IMR-90 (cell line): ENCODE measurements at regions not wholly inside any gene's neighbourhood (a gene's known extent, or its start where the extent isn't known, plus 50 kb on each side); places are given as distances from the start of the nearest gene placed in this dataset.

Experiments used
- ATAC-seq: fragments of 200-7000 bp; cut with Tn5 transposase; 2 replicates; pipeline ENCODE4 v1.9.1; 2020; ENCODE audit warnings: low read depth, mild to moderate bottlenecking, moderate library complexity
- BruUV-seq: library from RNA; stranded (reverse); fragments of 400-500 nt; replicated peaks from 2 replicates; lab custom pipeline; 2021; lab: Mats Ljungman, UMichigan
- CTCF ChIA-PET: fragments of 300-600 bp; formaldehyde crosslinking; extraction: SDS; loops from one replicate; lab custom pipeline; 2021; ENCODE audit warnings: antibody characterized with exemption; lab: Yijun Ruan, JAX
- POLR2A ChIA-PET: fragments of 300-600 bp; sonication (Branson Sonifier 250); formaldehyde crosslinking; loops from one replicate; lab custom pipeline; 2022; ENCODE audit warnings: antibody characterized with exemption; ENCODE audit not compliant: unreplicated experiment; lab: Charles Lee
- DNase-seq: peaks from one replicate; pipeline ENCODE4 v3.0.0; 2013
- H2AFZ ChIP-seq: replicated peaks from 2 replicates; pipeline ENCODE3; 2013; ENCODE audit warnings: low read length, mild to moderate bottlenecking; ENCODE audit not compliant: poor library complexity
- H2AK5ac ChIP-seq: 2 replicates; pipeline ENCODE4 v1.6.1; 2013; ENCODE audit warnings: low read depth, low read length, inconsistent platforms
- H2AK9ac ChIP-seq: replicated peaks from 2 replicates; pipeline ENCODE3; 2013; ENCODE audit warnings: mild to moderate bottlenecking, low read depth, low read length, moderate library complexity; ENCODE audit not compliant: poor library complexity
- H2BK120ac ChIP-seq: 2 replicates; pipeline ENCODE4 v1.6.1; 2013; ENCODE audit warnings: low read depth, low read length, inconsistent platforms
- H2BK15ac ChIP-seq: 3 replicates; pipeline ENCODE4 v1.6.1; 2013; ENCODE audit warnings: low read depth, low read length, inconsistent platforms
- H2BK20ac ChIP-seq: 2 replicates; pipeline ENCODE4 v1.6.1; 2013; ENCODE audit warnings: low read depth, mild to moderate bottlenecking, inconsistent platforms, low read length, moderate library complexity
- H2BK5ac ChIP-seq: 2 replicates; pipeline ENCODE4 v1.6.1; 2013; ENCODE audit warnings: mild to moderate bottlenecking, low read depth, low read length, inconsistent platforms; ENCODE audit not compliant: poor library complexity, severe bottlenecking
- H3K14ac ChIP-seq: replicated peaks from 2 replicates; pipeline ENCODE4 v1.6.1; 2013; ENCODE audit warnings: low read depth, low read length, inconsistent platforms
- H3K18ac ChIP-seq: 2 replicates; pipeline ENCODE4 v1.6.1; 2013; ENCODE audit warnings: low read depth, low read length, control low read depth
- H3K23ac ChIP-seq: 2 replicates; pipeline ENCODE4 v1.6.1; 2013; ENCODE audit warnings: low read depth, low read length, inconsistent platforms
- H3K27ac ChIP-seq: 2 replicates; pipeline ENCODE4 v1.5.1; 2013; ENCODE audit warnings: mild to moderate bottlenecking, control low read depth, low read length; ENCODE audit not compliant: insufficient read depth
- H3K27me3 ChIP-seq: 2 replicates; pipeline ENCODE4 v1.6.1; 2013; ENCODE audit warnings: low read length; ENCODE audit not compliant: control insufficient read depth, insufficient read depth
- H3K36me3 ChIP-seq: 2 replicates; pipeline ENCODE4 v1.6.1; 2013; ENCODE audit warnings: low read length, mixed read lengths; ENCODE audit not compliant: control insufficient read depth, insufficient read depth
- H3K4ac ChIP-seq: 2 replicates; pipeline ENCODE4 v1.6.1; 2013; ENCODE audit warnings: low read depth, low read length, inconsistent platforms
- H3K4me1 ChIP-seq: 2 replicates; pipeline ENCODE4 v1.6.1; 2013; ENCODE audit warnings: low read length, mixed read lengths; ENCODE audit not compliant: control insufficient read depth, insufficient read depth
- H3K4me2 ChIP-seq: 2 replicates; pipeline ENCODE4 v1.6.1; 2013; ENCODE audit warnings: low read depth, mild to moderate bottlenecking, control low read depth, low read length, moderate library complexity
- H3K4me3 ChIP-seq: 2 replicates; pipeline ENCODE4 v1.5.1; 2013; ENCODE audit warnings: low read depth, mild to moderate bottlenecking, control low read depth, low read length, moderate library complexity; ENCODE audit not compliant: insufficient read depth
- H3K56ac ChIP-seq: 2 replicates; pipeline ENCODE4 v1.6.1; 2013; ENCODE audit warnings: low read length, inconsistent platforms; ENCODE audit not compliant: insufficient read depth; ENCODE audit errors: extremely low read depth
- H3K79me1 ChIP-seq, 2 experiments: 2 replicates each; pipeline ENCODE4 v1.6.1; 2013; ENCODE audit warnings: low read length in 2 of 2, inconsistent platforms in 1 of 2, low read depth in 1 of 2
- H3K9ac ChIP-seq: 2 replicates; pipeline ENCODE4 v1.6.1; 2013; ENCODE audit warnings: low read depth, low read length, control low read depth
- H3K9me1 ChIP-seq: 2 replicates; pipeline ENCODE4 v1.6.1; 2013; ENCODE audit warnings: low read length, inconsistent platforms; ENCODE audit not compliant: insufficient read depth
- H3K9me3 ChIP-seq: 2 replicates; pipeline ENCODE4 v1.6.1; 2013; ENCODE audit warnings: low read length; ENCODE audit not compliant: control insufficient read depth, insufficient read depth
- H4K20me1 ChIP-seq: 2 replicates; pipeline ENCODE4 v1.6.1; 2013; ENCODE audit warnings: low read length, inconsistent platforms; ENCODE audit not compliant: insufficient read depth
- H4K5ac ChIP-seq: 2 replicates; pipeline ENCODE4 v1.6.1; 2013; ENCODE audit warnings: mild to moderate bottlenecking, low read depth, low read length, control low read depth
- H4K8ac ChIP-seq, 2 experiments: 2 replicates each; pipeline ENCODE4 v1.6.1; 2013; ENCODE audit warnings: low read depth in 2 of 2, low read length in 2 of 2, control low read depth in 1 of 2, inconsistent platforms in 1 of 2
- H4K91ac ChIP-seq: 2 replicates; pipeline ENCODE4 v1.6.1; 2013; ENCODE audit warnings: low read depth, low read length, inconsistent platforms; ENCODE audit not compliant: insufficient read depth
- BHLHE40 ChIP-seq: fragments of 150-350 bp; IDR thresholded peaks from 2 replicates; pipeline ENCODE4 v1.6.1; 2016; ENCODE audit warnings: mild to moderate bottlenecking, low read depth, low read length
- FOS ChIP-seq: fragments of 150-350 bp; IDR thresholded peaks from 2 replicates; pipeline ENCODE4 v1.6.1; 2016; ENCODE audit warnings: low read depth, low read length
- MAFK ChIP-seq: IDR thresholded peaks from 2 replicates; pipeline ENCODE4 v1.6.1; 2012; ENCODE audit warnings: low read depth, low read length, improper control_type of control experiment
- MAZ ChIP-seq: IDR thresholded peaks from 2 replicates; pipeline ENCODE4 v1.6.1; 2012; ENCODE audit warnings: low read depth, mild to moderate bottlenecking, low read length, improper control_type of control experiment, moderate library complexity, borderline replicate concordance
- MXI1 ChIP-seq: IDR thresholded peaks from 2 replicates; pipeline ENCODE4 v1.6.1; 2012; ENCODE audit warnings: low read depth, mild to moderate bottlenecking, low read length, moderate library complexity, borderline replicate concordance
- POLR2A ChIP-seq: IDR thresholded peaks from 2 replicates; pipeline ENCODE4 v1.6.1; 2012; ENCODE audit warnings: mild to moderate bottlenecking, low read depth, low read length
- WGBS, 2 experiments: methylation state at CpG; one replicate each; pipeline versions ENCODE4 v1.1.5 to v1.1.7; 2013; ENCODE audit warnings: missing lambda C conversion rate in 2 of 2; ENCODE audit not compliant: insufficient read length in 1 of 2; ENCODE audit errors: extremely low coverage in 2 of 2; 5-methylcytosine and 5-hydroxymethylcytosine counted together
- dilution Hi-C: fragments of 300-500 bp; cut with HindIII; formaldehyde crosslinking; loops from one replicate; pipeline ENCODE4 v1.14.3; 2018; ENCODE audit warnings: low sequenced_read_pairs; ENCODE audit not compliant: unreplicated experiment
- in situ Hi-C: fragments of 300-500 bp; cut with MboI; formaldehyde crosslinking; loops from 3 replicates; pipeline ENCODE4 v1.14.3; 2019; ENCODE audit warnings: low sequenced_read_pairs, inconsistent platforms, mixed read lengths
- intact Hi-C: fragments of 100-400 bp; cut with micrococcal nuclease; formaldehyde crosslinking; loops from 2 replicates; pipeline ENCODE4 v1.10.0; 2022
- TF ChIP-seq, protein P1 (sequence below): fragments of 150-350 bp; IDR thresholded peaks from 2 replicates; pipeline ENCODE4 v1.6.1; 2016; ENCODE audit warnings: low read depth, mild to moderate bottlenecking, low read length, moderate library complexity, borderline replicate concordance
- TF ChIP-seq, protein P2 (sequence below): fragments of 150-350 bp; IDR thresholded peaks from 2 replicates; pipeline ENCODE4 v1.6.1; 2017; ENCODE audit warnings: mild to moderate bottlenecking, antibody characterized with exemption, low read length, low read depth

DNA sequence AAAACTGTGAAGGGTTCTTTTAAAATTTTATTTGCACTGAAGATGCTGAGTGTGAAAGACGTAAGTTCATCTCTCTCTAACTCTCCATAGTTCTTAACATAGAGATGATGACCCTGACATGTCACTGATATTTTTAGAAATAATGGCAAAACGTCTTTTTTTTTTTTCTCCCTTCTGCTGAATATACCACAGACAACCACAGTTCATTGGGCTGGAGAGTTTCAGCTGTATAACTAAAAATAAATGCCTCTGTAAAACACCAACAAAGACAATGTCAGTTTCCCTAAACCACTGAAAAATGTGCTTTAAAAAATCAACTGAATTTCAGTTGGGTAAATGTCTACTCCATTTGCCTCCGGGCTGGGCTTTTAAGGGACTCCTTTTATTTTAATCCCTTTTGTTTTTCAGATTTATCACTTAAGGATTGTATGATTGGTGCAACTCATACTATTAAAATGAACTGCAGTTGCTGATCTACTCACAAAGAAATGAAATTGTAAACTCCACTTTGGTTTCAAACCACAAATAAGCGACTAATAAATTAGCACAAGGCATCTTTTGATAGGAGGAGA is 830.9 kb upstream of the WWC1 start:
- Histone ChIP-seq H3K79me1 (no peaks in the 10 kb centered on the region), H3K27ac (no peak overlapping the region), H4K91ac (no peak overlapping the region), H3K36me3 (no peaks in the 10 kb centered on the region), H3K4me1 (no peaks in the 10 kb centered on the region), H2BK120ac (no peak overlapping the region), H3K4ac (no peak overlapping the region), H3K4me2 (no peak overlapping the region), H2BK20ac (no peak overlapping the region), H2BK5ac (no peak overlapping the region), H3K9ac (no peak overlapping the region), H2AFZ (no peak overlapping the region), H2BK15ac (no peak overlapping the region), H2AK5ac (no peak overlapping the region), H3K27me3 (no peaks in the 10 kb centered on the region), H3K9me3 (0 out of 2 replicates have a peak, but pooled peaks cover 2% of the 10 kb centered on the region), H3K9me1 (no peaks in the 10 kb centered on the region), H3K18ac (no peak overlapping the region), H4K20me1 (no peaks in the 10 kb centered on the region), H3K14ac (no peak overlapping the region), H4K8ac (no peak overlapping the region), H4K5ac (no peak overlapping the region), H2AK9ac (no peak overlapping the region), H3K4me3 (no peak overlapping the region), H3K56ac (no peak overlapping the region), H3K23ac (no peak overlapping the region)
- ATAC-seq = no peak
- no peak for TF ChIP-seq POLR2A
- no peak for TF ChIP-seq FOS
- TF ChIP-seq MAFK = no peak
- TF ChIP-seq, protein P1, sequence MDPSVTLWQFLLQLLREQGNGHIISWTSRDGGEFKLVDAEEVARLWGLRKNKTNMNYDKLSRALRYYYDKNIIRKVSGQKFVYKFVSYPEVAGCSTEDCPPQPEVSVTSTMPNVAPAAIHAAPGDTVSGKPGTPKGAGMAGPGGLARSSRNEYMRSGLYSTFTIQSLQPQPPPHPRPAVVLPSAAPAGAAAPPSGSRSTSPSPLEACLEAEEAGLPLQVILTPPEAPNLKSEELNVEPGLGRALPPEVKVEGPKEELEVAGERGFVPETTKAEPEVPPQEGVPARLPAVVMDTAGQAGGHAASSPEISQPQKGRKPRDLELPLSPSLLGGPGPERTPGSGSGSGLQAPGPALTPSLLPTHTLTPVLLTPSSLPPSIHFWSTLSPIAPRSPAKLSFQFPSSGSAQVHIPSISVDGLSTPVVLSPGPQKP = no peak
- TF ChIP-seq, protein P2, sequence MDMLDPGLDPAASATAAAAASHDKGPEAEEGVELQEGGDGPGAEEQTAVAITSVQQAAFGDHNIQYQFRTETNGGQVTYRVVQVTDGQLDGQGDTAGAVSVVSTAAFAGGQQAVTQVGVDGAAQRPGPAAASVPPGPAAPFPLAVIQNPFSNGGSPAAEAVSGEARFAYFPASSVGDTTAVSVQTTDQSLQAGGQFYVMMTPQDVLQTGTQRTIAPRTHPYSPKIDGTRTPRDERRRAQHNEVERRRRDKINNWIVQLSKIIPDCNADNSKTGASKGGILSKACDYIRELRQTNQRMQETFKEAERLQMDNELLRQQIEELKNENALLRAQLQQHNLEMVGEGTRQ = no peak
- TF ChIP-seq MXI1 = no peak
- TF ChIP-seq BHLHE40 = no peak
- TF ChIP-seq MAZ = no peak
- no peak for DNase-seq
- POLR2A ChIA-PET = no interaction called here
- no TSS peak for BruUV-seq
- intact Hi-C loops (no loop called here), dilution Hi-C loops (no loop called here), in situ Hi-C loops (no loop called here)
- no CpG with 5 or more reads among the region's 4 CpGs for WGBS, 2 experiments
- CTCF ChIA-PET = interaction anchor here (0.8 kb wide), 1 partner anchor 322 kb away, joined by 5 read pairs; no protein-coding TSS in a partner anchor
